Lung (tissue), 11 donors: ENCODE measurements at regions not wholly inside any gene's neighbourhood (a gene's known extent, or its start where the extent isn't known, plus 50 kb on each side); places are given as distances from the start of the nearest gene placed in this dataset.

ENCODE experiments used
- ATAC-seq: fragments of 200-7000 bp; cut with Tn5 transposase; one replicate; pipeline ENCODE4 v1.9.1; 2020; ENCODE audit warnings: moderate number of reproducible peaks; ENCODE audit not compliant: insufficient read depth, low FRiP score
- DNase-seq, 3 donors: peaks; one replicate each; pipeline ENCODE4 v3.0.0-alpha.2; 2013 to 2017
- H3K27ac ChIP-seq, 2 donors: one replicate each; pipeline ENCODE4 v1.5.1; 2013; ENCODE audit warnings: mild to moderate bottlenecking in 2 of 2, moderate library complexity in 2 of 2, control low read depth in 1 of 2, inconsistent platforms in 1 of 2, low read depth in 1 of 2, low read length in 1 of 2
- H3K27me3 ChIP-seq, 3 donors: one replicate each; pipeline ENCODE4 v1.5.1; 2013; ENCODE audit warnings: low read length in 2 of 3; ENCODE audit not compliant: control insufficient read depth in 3 of 3, insufficient read depth in 3 of 3
- H3K36me3 ChIP-seq, 4 donors: one replicate each; pipeline ENCODE4 v1.5.1; 2013; ENCODE audit warnings: low read length in 4 of 4, mild to moderate bottlenecking in 1 of 4, moderate library complexity in 1 of 4; ENCODE audit not compliant: control insufficient read depth in 4 of 4, insufficient read depth in 4 of 4
- H3K4me1 ChIP-seq, 5 donors: one replicate each; pipeline ENCODE4 v1.5.1; 2013; ENCODE audit warnings: low read length in 5 of 5, mild to moderate bottlenecking in 2 of 5, moderate library complexity in 1 of 5; ENCODE audit not compliant: control insufficient read depth in 5 of 5, insufficient read depth in 5 of 5
- H3K4me3 ChIP-seq: one replicate; pipeline ENCODE4 v1.5.1; 2013; ENCODE audit warnings: mild to moderate bottlenecking, control low read depth, moderate library complexity
- H3K9ac ChIP-seq, 2 donors: one replicate each; pipeline ENCODE4 v1.5.1; 2013; ENCODE audit warnings: low read length in 2 of 2, control low read depth in 1 of 2; ENCODE audit not compliant: insufficient read depth in 1 of 2
- H3K9me3 ChIP-seq, 4 donors: one replicate each; pipeline ENCODE4 v1.5.1; 2013; ENCODE audit warnings: low read length in 3 of 4, mild to moderate bottlenecking in 1 of 4, moderate library complexity in 1 of 4; ENCODE audit not compliant: control insufficient read depth in 4 of 4, insufficient read depth in 3 of 4
- CTCF ChIP-seq: IDR thresholded peaks from 2 replicates; pipeline ENCODE4 v1.5.1; 2012; ENCODE audit warnings: mild to moderate bottlenecking; ENCODE audit errors: control extremely low read depth, extremely low read depth
- WGBS, 2 donors: extraction: QIAGEN DNeasy Blood & Tissue Kit; methylation state at CpG; one replicate each; pipeline ENCODE4 v1.1.7; 2013; 5-methylcytosine and 5-hydroxymethylcytosine counted together
- donor health status: control.
- donor health status: control.
- donor health status: Bipolar disorder and iron deficiency.
- donor health status: healthy.
- donor health status: DM: yes; HTN: yes; CAD: no.

DNA sequence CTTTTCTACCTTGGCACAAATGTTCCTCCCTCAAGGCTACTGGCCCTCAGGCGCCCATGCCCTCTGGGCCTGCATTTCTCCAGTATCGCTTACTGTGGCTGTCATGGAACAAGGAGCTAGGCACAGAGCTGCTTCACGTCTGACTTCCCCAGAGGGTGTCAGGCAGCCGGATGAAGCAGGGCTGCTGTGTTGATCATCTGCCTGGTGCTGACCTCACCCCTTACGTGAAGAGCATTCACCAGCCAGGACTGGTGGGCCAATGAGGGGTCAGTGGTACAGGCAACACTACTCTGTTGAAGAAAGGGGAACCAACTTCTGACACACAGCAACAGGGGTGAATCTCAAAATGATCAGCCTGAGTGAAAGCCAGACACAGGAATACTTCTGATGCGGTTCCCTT is 215.5 kb upstream of the GALNT2 start:
- H3K4me3 ChIP-seq = no peak overlapping the region
- TF ChIP-seq CTCF = no peak
- 85 to 92% methylated on average over 6 of the region's 6 CpGs for WGBS, 2 donors
- no peak overlapping the region for H3K9ac ChIP-seq
- DNase-seq (no peak), ATAC-seq (no peak)
- H3K27ac ChIP-seq = no peak overlapping the region
- no peaks in the 10 kb centered on the region for H3K36me3 ChIP-seq
- H3K27me3 ChIP-seq = no peaks in the 10 kb centered on the region
- no peaks in the 10 kb centered on the region for H3K9me3 ChIP-seq
- H3K4me1 ChIP-seq = peaks cover 0 to 6% (median 0%) of the 10 kb centered on the region in 5 donors

DNA sequence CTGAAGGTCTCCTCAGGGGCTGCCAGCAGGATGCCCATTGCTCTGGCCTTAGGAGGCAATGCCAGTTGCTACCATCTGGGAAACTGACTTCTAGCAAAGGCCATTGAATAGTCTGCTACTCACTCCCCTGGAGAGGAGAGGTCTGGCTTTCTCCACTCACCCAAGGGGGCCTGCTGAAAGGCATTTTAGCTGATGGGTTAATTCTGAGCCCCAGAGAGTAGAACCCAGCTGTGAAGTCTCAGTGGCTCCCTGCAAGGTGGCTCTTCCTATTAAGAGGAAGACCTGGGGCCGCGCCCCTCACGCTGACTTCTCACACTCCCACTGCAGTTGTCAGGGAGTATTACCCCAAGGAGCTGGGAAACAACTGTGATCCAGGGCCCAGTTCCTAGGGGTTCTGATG is 213.3 kb upstream of the GALNT2 start:
- ATAC-seq (no peak), DNase-seq (no peak)
- 82 to 93% methylated on average over 3 of the region's 3 CpGs for WGBS, 2 donors

DNA sequence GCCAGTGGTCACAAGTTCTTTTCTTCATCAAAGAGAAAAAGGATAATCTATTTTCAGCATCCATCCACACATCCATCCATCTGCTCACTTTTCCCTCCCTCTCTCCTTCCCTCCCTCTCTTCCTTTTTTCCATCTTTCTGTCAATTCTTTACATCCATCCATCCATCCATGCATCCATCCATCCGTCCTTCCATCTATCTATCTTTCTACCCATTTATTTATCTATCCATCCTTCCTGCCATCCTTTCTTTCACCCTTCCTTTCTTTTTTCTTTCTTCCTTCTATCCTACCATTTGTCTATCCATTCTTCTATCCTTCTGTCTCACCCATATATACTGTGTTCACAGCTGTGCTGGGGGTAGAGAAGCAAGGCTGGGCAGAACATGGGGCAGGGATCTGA is 212.4 kb upstream of the GALNT2 start:
- Histone ChIP-seq H3K4me1 (no peaks in the 10 kb centered on the region), H3K9me3 (no peaks in the 10 kb centered on the region), H3K4me3 (no peak overlapping the region), H3K27me3 (no peaks in the 10 kb centered on the region), H3K36me3 (no peaks in the 10 kb centered on the region), H3K9ac (no peak overlapping the region), H3K27ac (no peak overlapping the region)
- WGBS, 2 donors = 91 to 95% methylated on average over 1 of the region's 1 CpG
- DNase-seq (no peak), ATAC-seq (no peak)
- no peak for TF ChIP-seq CTCF

More for the DNA sequence above, 213.3 kb upstream of the GALNT2 start:
- Histone ChIP-seq H3K27ac (no peak overlapping the region), H3K36me3 (no peaks in the 10 kb centered on the region), H3K4me1 (peaks cover 0 to 1% (median 0%) of the 10 kb centered on the region in 5 donors), H3K9ac (no peak overlapping the region), H3K9me3 (no peaks in the 10 kb centered on the region), H3K4me3 (no peak overlapping the region), H3K27me3 (no peaks in the 10 kb centered on the region)
- no peak for TF ChIP-seq CTCF

DNA sequence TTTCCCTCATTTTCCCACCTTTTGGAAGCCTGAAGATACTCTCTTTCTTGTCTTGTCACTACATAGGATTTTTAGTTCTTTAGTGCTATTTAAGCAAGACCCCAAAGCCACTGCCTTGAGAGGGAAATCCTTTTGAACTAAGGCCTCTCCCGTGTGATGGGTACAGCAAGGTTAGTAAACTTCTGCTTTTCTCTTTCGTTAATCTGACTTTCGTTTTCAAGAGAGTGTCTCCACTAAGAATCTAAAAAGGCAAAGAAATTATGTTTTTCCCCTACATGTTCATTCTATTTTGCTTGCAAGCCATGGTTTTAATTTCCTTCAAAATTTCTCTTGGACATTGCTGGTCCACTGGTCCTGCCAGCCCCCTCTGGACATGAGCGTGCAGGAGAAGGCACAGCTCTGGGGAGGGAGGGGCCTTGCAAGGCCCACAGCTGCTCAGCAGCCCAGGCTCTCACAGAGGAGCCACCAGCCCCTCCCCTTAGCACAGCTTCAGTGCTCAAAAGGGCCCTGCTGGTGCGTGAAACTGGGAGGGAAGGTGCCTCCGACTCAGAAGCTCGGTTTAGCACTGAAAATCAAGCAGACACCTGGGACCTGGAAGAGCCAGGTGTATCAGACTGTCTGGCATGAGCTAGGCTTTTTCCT is 210.9 kb upstream of the GALNT2 start:
- Histone ChIP-seq H3K27me3 (no peaks in the 10 kb centered on the region), H3K27ac (no peak overlapping the region), H3K9ac (no peak overlapping the region), H3K36me3 (no peaks in the 10 kb centered on the region), H3K4me3 (no peak overlapping the region), H3K4me1 (no peaks in the 10 kb centered on the region), H3K9me3 (no peaks in the 10 kb centered on the region)
- 33 to 58% methylated on average over 7 of the region's 7 CpGs for whole genome bisulfite sequencing, 2 donors
- DNase-seq (no peak), ATAC-seq (no peak)
- no peak for TF ChIP-seq CTCF
